ENCODE measurements at regions not wholly inside any gene's neighbourhood (a gene's known extent, or its start where the extent isn't known, plus 50 kb on each side); places are given as distances from the start of the nearest gene placed in this dataset.

- Histone ChIP-seq H4K20me1 (ENCODE audit: control insufficient read depth, extremely low read depth, insufficient read depth, low read length) (no peaks in the 10 kb centered on the region), H3K4me2 (ENCODE audit: extremely low read depth, insufficient read depth, low read length) (no peak overlapping the region), H3K27ac (ENCODE audit: insufficient read depth, low read length) (no peak overlapping the region), H3K36me3 (ENCODE audit: control insufficient read depth, insufficient read depth, low read length) (no peaks in the 10 kb centered on the region), H2AFZ (ENCODE audit: low read length) (no peak overlapping the region), H3K27me3 (ENCODE audit: control insufficient read depth, insufficient read depth, low read length) (no peaks in the 10 kb centered on the region), H3K9ac (ENCODE audit: insufficient read depth, low read length) (no peak overlapping the region), H3K9me3 (ENCODE audit: control insufficient read depth, insufficient read depth, low read depth, low read length) (no peaks in the 10 kb centered on the region), H3K4me3 (replicated peaks in 1 of 4; ENCODE audit: control extremely low read depth in 1 of 4, insufficient read depth in 1 of 4, low read depth in 3 of 4, low read length in 4 of 4) (no peak overlapping the region), H3K4me1 (ENCODE audit: control insufficient read depth, extremely low read depth, insufficient read depth, low read length) (no peaks in the 10 kb centered on the region), H3K79me2 (ENCODE audit: control insufficient read depth, insufficient read depth, low read length) (no peaks in the 10 kb centered on the region)
- TF ChIP-seq EZH2 (IDR thresholded peaks at IDR 0.05; ENCODE audit: low read length, missing control alignments) (no peak), CTCF (conservative IDR thresholded peaks at IDR 0.05 in 1 of 2, IDR thresholded peaks at IDR 0.05 in 1 of 2; ENCODE audit: low read depth in 1 of 2, low read length in 2 of 2) (no peak)
- DNase-seq (ENCODE audit: low read depth in 2 of 2): no peak
These were observed 329.7 kb upstream of the CNTNAP5 start for GRCh38 chr2:123695426-123695825.

- Histone ChIP-seq H3K27me3 (ENCODE audit: control insufficient read depth, insufficient read depth, low read length) (no peaks in the 10 kb centered on the region), H3K79me2 (ENCODE audit: control insufficient read depth, insufficient read depth, low read length) (no peaks in the 10 kb centered on the region), H3K9ac (ENCODE audit: insufficient read depth, low read length) (no peak overlapping the region), H3K4me2 (ENCODE audit: extremely low read depth, insufficient read depth, low read length) (no peak overlapping the region), H4K20me1 (ENCODE audit: control insufficient read depth, extremely low read depth, insufficient read depth, low read length) (no peaks in the 10 kb centered on the region), H3K36me3 (ENCODE audit: control insufficient read depth, insufficient read depth, low read length) (no peaks in the 10 kb centered on the region), H3K9me3 (ENCODE audit: control insufficient read depth, insufficient read depth, low read depth, low read length) (no peaks in the 10 kb centered on the region), H3K4me3 (replicated peaks in 1 of 4; ENCODE audit: control extremely low read depth in 1 of 4, insufficient read depth in 1 of 4, low read depth in 3 of 4, low read length in 4 of 4) (no peak overlapping the region), H3K27ac (ENCODE audit: insufficient read depth, low read length) (no peak overlapping the region), H2AFZ (ENCODE audit: low read length) (no peak overlapping the region), H3K4me1 (ENCODE audit: control insufficient read depth, extremely low read depth, insufficient read depth, low read length) (no peaks in the 10 kb centered on the region)
- TF ChIP-seq EZH2 (IDR thresholded peaks at IDR 0.05; ENCODE audit: low read length, missing control alignments) (no peak), CTCF (conservative IDR thresholded peaks at IDR 0.05 in 1 of 2, IDR thresholded peaks at IDR 0.05 in 1 of 2; ENCODE audit: low read depth in 1 of 2, low read length in 2 of 2) (no peak)
- DNase-seq (ENCODE audit: low read depth in 2 of 2): no peak
These were observed 329.1 kb upstream of the CNTNAP5 start for GRCh38 chr2:123696021-123696420.

- H4K20me1 ChIP-seq (ENCODE audit: control insufficient read depth, extremely low read depth, insufficient read depth, low read length): no peaks in the 10 kb centered on the region
- no peak for DNase-seq (ENCODE audit: low read depth in 2 of 2)
- no peak overlapping the region for H3K4me3 ChIP-seq (replicated peaks in 1 of 4; ENCODE audit: control extremely low read depth in 1 of 4, insufficient read depth in 1 of 4, low read depth in 3 of 4, low read length in 4 of 4)
- H3K4me1 ChIP-seq (ENCODE audit: control insufficient read depth, extremely low read depth, insufficient read depth, low read length): no peaks in the 10 kb centered on the region
- no peaks in the 10 kb centered on the region for H3K27me3 ChIP-seq (ENCODE audit: control insufficient read depth, insufficient read depth, low read length)
- no peaks in the 10 kb centered on the region for H3K79me2 ChIP-seq (ENCODE audit: control insufficient read depth, insufficient read depth, low read length)
- no peaks in the 10 kb centered on the region for H3K9me3 ChIP-seq (ENCODE audit: control insufficient read depth, insufficient read depth, low read depth, low read length)
- no peak for TF ChIP-seq CTCF (conservative IDR thresholded peaks at IDR 0.05 in 1 of 2, IDR thresholded peaks at IDR 0.05 in 1 of 2; ENCODE audit: low read depth in 1 of 2, low read length in 2 of 2)
- TF ChIP-seq EZH2 (IDR thresholded peaks at IDR 0.05; ENCODE audit: low read length, missing control alignments): no peak
- H3K27ac ChIP-seq (ENCODE audit: insufficient read depth, low read length): no peak overlapping the region
- H3K36me3 ChIP-seq (ENCODE audit: control insufficient read depth, insufficient read depth, low read length): no peaks in the 10 kb centered on the region
- H3K4me2 ChIP-seq (ENCODE audit: extremely low read depth, insufficient read depth, low read length): no peak overlapping the region
- no peak overlapping the region for H2AFZ ChIP-seq (ENCODE audit: low read length)
- H3K9ac ChIP-seq (ENCODE audit: insufficient read depth, low read length): no peak overlapping the region
These were observed 328.2 kb upstream of the CNTNAP5 start for GRCh38 chr2:123696799-123697410.
